Memory B cell (primary cell): ENCODE measurements at regions not wholly inside any gene's neighbourhood (a gene's known extent, or its start where the extent isn't known, plus 50 kb on each side); places are given as distances from the start of the nearest gene placed in this dataset.
"Not testable (repeated sequence)": the region's sequence is repeated elsewhere in the genome, so short reads cannot be mapped to it uniquely, and the experiment has no call there.

Experiments used
- ATAC-seq: fragments of 150-1000 bp; cut with Tn5 transposase; 2 replicates; pipeline ENCODE4 v1.10.0; 2021; ENCODE audit warnings: low read depth, mild to moderate bottlenecking, moderate library complexity
- DNase-seq, 2 donors: peaks; one replicate each; pipeline ENCODE4 v3.0.0; 2022; ENCODE audit warnings: low spot score in 2 of 2
- H3K27ac Mint-ChIP-seq: one replicate; pipeline ENCODE4 v1.8.0; 2022; ENCODE audit warnings: mild to moderate bottlenecking, moderate library complexity, mixed read lengths
- H3K27me3 Mint-ChIP-seq: one replicate; pipeline ENCODE4 v1.8.0; 2022; ENCODE audit warnings: mixed read lengths
- H3K36me3 Mint-ChIP-seq: one replicate; pipeline ENCODE4 v1.8.0; 2022; ENCODE audit warnings: mild to moderate bottlenecking, mixed read lengths
- H3K4me1 Mint-ChIP-seq: one replicate; pipeline ENCODE4 v1.8.0; 2022; ENCODE audit warnings: mixed read lengths
- H3K4me3 Mint-ChIP-seq: one replicate; pipeline ENCODE4 v1.8.0; 2022; ENCODE audit warnings: mild to moderate bottlenecking, moderate library complexity, mixed read lengths
- H3K9me3 Mint-ChIP-seq: one replicate; pipeline ENCODE4 v1.8.0; 2022; ENCODE audit warnings: mixed read lengths

DNA sequence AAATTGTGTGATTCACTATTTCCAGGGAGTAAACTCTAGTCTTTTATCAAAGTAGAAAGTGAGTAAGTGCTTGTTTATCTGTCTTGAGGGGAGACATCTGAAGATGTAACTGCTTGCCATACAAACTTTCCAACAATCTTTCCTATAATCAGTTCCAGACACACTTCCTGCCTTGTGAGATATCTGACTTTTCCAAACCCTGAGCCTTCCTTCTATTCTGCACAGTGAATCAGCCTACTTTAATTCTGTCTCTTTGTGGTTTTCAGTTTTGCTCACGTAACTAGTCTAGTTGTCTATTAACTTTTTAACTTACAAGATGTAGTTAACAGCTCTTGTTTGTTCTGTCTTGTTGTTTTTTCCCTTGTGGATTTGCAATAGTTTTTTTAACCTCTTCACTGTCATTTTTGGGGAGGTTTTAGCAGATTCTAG, 947.8 kb downstream of the C4orf33 start:
- Mint-ChIP-seq H3K27me3 (no peaks in the 10 kb centered on the region), H3K27ac (no peak overlapping the region), H3K36me3 (no peaks in the 10 kb centered on the region), H3K9me3 (no peaks in the 10 kb centered on the region), H3K4me1 (no peaks in the 10 kb centered on the region), H3K4me3 (no peak overlapping the region)
- ATAC-seq (no peak), DNase-seq (no peak)

DNA sequence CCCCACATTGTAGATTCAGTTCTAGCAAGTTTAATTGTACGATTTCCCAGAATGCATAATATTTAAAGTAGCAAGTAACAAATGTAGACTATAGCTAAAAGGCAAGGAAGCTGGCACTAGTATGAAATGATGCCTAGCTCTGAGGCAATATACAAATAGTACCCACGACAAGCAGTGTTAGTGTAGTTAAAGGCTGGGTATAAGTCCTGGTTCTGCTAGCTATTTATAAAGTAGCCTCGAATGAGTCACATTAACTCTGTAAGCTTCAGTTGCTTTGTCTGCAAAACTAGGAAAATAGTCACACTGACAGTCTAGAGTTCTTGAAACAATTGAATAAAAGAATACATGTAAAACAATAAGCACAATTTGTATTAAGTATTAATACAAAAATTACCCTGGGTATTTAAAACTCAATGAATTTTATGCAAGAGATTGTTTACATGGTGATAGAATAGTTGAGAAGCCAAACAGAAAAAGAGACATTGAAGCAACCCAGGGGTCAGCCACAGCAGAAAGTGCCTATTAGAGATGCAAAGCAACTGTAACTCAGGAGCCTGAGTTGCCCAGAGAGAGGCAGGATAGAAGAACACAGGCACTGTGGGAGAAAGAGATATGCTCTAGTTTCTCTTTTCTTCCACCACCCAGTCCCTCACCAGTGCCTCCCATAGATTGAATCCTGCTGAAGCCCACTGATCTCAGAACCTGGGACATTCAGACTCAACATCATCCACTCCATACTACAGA, 949.0 kb downstream of the C4orf33 start:
- Mint-ChIP-seq H3K27ac (no peak overlapping the region), H3K4me1 (no peaks in the 10 kb centered on the region), H3K4me3 (no peak overlapping the region), H3K27me3 (no peaks in the 10 kb centered on the region), H3K36me3 (no peaks in the 10 kb centered on the region), H3K9me3 (no peaks in the 10 kb centered on the region)
- DNase-seq (no peak), ATAC-seq (no peak)

DNA sequence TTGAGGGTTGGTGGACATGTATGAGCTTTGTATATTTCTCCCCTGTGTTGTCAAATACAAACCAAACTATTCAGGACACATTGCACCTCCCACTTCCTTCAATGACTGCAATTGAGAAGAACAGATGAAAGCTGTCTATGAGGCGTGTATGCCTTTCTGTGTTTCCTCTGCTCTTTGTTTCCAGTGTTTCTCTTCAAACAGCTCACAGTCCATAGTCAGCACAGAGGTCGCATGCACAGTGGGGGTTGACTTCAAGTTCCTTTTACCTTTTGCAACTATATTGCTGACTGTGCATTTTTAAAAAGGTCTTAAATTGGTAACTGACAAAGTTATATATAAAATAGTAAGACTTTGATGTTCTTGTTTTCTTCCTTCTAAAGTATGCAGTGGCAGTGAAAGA, 957.8 kb downstream of the C4orf33 start:
- Mint-ChIP-seq H3K36me3 (no peaks in the 10 kb centered on the region), H3K27ac (no peak overlapping the region), H3K4me3 (no peak overlapping the region), H3K27me3 (no peaks in the 10 kb centered on the region), H3K4me1 (no peaks in the 10 kb centered on the region), H3K9me3 (peaks cover 6% of the 10 kb centered on the region)
- ATAC-seq: no peak
- no peak for DNase-seq

DNA sequence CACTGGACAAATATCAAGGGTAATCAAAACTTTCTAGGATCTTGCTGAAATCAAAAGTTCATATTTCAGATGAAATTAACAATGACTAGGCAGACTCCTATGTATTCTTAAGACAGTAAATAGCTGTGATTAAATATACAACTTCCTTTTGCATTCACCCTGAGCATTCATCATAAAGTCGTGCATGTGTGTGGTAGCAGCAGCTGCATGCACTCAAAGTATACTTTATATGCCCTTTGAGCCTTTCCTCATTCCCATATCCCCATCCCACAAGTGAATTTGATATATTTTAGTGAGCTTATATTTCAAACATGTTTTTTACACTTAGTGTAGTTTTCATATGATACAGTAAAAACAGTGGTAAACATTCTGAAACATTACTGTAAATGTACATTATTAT, 959.0 kb downstream of the C4orf33 start:
- Mint-ChIP-seq H3K9me3 (peaks cover 6% of the 10 kb centered on the region), H3K4me1 (no peaks in the 10 kb centered on the region), H3K36me3 (no peaks in the 10 kb centered on the region), H3K27ac (no peak overlapping the region), H3K4me3 (no peak overlapping the region), H3K27me3 (no peaks in the 10 kb centered on the region)
- ATAC-seq (no peak), DNase-seq (no peak)

DNA sequence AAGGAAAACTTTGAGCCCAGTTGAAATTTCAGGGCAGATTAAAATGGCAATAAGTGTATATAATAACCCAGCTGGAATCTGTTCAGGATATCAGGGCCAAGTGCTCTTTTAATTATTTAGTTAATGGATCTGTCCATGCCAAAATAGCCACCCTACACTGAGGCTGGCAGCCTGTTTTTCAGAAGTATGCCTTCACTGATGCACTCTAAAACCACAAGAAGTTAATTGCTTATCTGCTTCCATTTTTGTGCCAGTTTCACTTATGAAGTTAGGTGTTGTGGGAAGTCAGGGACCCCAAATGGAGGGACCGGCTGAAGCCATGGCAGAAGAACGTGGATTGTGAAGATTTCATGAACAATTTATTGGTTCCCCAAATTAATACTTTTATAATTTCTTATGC, 960.3 kb downstream of the C4orf33 start:
- Mint-ChIP-seq H3K4me3 (no peak overlapping the region), H3K36me3 (no peaks in the 10 kb centered on the region), H3K9me3 (peaks cover 7% of the 10 kb centered on the region), H3K4me1 (no peaks in the 10 kb centered on the region), H3K27me3 (no peaks in the 10 kb centered on the region), H3K27ac (no peak overlapping the region)
- ATAC-seq (no peak), DNase-seq (no peak)

DNA sequence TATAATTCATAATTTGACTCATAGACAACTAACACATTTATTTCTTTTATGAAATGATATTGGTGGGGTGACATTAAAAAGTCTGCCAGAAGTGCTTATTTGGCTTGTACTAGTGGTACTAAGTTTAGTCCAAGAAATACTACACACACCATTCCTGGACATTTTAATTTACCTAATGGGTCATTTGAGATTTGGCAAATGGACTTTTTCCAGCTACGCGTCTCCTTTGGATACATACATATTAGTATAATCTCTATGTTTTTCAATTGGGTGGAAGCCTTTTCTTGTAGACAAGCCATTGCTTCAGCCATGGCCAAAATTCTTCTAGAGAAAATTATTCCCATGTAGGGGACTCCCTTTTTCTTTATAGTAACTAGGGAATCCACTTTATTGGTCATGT, 968.5 kb downstream of the C4orf33 start:
- H3K36me3 Mint-ChIP-seq: no peaks in the 10 kb centered on the region
- H3K27me3 Mint-ChIP-seq: no peaks in the 10 kb centered on the region
- ATAC-seq (no peak), DNase-seq (no peak)
- H3K4me1 Mint-ChIP-seq: no peaks in the 10 kb centered on the region
- H3K9me3 Mint-ChIP-seq: peaks cover 2% of the 10 kb centered on the region
- H3K4me3 Mint-ChIP-seq: no peak overlapping the region
- H3K27ac Mint-ChIP-seq: no peak overlapping the region

DNA sequence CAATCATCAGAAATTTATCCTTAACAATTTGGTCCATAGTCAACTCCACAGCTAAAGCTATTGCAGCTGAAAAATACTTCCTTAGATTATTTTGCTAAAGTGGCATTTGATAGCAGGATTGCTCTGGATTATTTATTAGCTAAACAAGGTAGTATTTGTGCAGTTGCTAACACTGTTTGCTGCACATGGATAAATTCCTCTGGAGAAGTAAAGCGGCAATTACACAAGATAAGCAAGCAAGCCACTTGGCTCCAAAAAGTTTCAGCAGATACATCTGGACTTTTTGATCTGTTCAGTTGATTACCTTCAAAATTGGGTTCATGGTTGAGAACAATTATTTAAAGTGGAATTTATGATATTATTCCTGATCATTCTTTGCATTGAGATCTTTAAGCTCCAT, 971.5 kb downstream of the C4orf33 start:
- H3K4me3 Mint-ChIP-seq: no peak overlapping the region
- H3K27me3 Mint-ChIP-seq: no peaks in the 10 kb centered on the region

DNA sequence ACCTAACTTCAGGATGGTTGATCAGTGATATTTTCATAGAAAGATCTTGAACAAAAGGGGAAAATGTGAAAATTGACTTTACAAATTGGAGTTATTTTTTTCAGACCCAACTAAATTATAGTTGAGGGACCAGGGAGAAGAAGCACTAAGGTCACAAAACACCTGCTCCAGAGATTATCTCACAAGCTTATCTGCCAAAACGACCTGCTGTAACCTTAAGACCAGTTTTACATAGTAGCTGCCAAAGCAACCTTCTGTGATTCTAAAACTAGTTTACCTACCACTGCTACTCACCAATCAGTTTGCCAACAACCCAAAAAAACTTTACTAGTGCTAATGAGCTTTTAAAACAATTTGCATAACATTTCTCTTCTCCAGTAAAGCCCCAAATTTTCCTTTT, 972.1 kb downstream of the C4orf33 start:
- no peaks in the 10 kb centered on the region for H3K27me3 Mint-ChIP-seq
- ATAC-seq (no peak), DNase-seq (no peak)
- no peaks in the 10 kb centered on the region for H3K9me3 Mint-ChIP-seq
- no peaks in the 10 kb centered on the region for H3K36me3 Mint-ChIP-seq
- no peak overlapping the region for H3K4me3 Mint-ChIP-seq
- H3K4me1 Mint-ChIP-seq: no peaks in the 10 kb centered on the region
- no peak overlapping the region for H3K27ac Mint-ChIP-seq

More for the DNA sequence above, 971.5 kb downstream of the C4orf33 start:
- no peaks in the 10 kb centered on the region for H3K4me1 Mint-ChIP-seq
- ATAC-seq (no peak), DNase-seq (no peak)
- no peaks in the 10 kb centered on the region for H3K9me3 Mint-ChIP-seq
- H3K36me3 Mint-ChIP-seq: no peaks in the 10 kb centered on the region
- H3K27ac Mint-ChIP-seq: no peak overlapping the region

DNA sequence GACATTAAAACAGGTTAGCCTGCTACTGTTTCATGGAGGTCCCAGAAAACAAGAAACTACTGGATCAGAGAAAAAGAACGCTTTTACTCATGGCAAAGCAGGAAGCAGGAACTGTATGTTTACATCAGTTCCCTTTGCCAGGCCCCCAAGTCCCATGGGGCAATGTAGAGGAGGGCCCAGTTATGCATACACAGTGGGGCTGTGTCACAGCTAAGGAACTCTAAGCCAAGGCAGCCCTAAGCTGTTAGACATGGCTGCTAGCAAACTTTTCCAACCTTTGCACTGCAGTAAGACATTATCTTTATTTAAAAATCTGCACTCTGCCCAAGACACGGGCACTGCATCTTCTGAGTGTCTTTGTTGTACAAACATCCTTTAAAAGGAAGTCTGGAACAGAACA, 975.8 kb downstream of the C4orf33 start:
- no peaks in the 10 kb centered on the region for H3K9me3 Mint-ChIP-seq
- DNase-seq (no peak), ATAC-seq (no peak)
- no peaks in the 10 kb centered on the region for H3K4me1 Mint-ChIP-seq
- H3K27me3 Mint-ChIP-seq: no peaks in the 10 kb centered on the region
- H3K36me3 Mint-ChIP-seq: no peaks in the 10 kb centered on the region
- no peak overlapping the region for H3K4me3 Mint-ChIP-seq
- H3K27ac Mint-ChIP-seq: no peak overlapping the region

DNA sequence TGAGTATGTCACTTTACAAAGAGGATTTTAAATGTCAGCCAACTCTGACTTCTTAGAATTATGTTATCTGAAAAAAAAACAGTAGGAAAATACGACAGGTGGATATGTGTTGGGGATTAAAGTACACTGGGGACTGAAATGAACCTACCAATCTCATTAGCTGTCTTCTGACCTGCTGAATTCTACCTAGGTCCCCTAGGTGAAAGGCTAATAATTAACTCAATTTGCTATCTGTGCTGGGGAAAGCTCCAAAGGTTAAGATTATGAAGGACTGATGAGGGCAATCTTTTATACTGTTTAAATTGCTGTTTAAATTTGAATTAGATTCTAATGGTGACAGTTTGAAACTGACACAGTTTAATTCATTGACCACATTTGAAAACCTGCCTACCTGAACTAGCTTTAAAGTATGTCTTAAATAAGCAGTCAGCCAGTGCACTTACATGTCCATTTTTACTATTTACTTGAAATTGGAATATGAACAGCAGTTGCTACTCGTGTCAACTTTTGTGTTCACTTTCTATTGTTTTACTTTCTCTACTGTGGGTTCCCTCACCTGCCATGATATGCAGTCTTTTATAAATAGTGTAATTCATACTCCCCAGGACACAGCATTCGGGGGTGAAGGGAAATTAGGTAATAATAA, 977.3 kb downstream of the C4orf33 start:
- no peaks in the 10 kb centered on the region for H3K4me1 Mint-ChIP-seq

DNA sequence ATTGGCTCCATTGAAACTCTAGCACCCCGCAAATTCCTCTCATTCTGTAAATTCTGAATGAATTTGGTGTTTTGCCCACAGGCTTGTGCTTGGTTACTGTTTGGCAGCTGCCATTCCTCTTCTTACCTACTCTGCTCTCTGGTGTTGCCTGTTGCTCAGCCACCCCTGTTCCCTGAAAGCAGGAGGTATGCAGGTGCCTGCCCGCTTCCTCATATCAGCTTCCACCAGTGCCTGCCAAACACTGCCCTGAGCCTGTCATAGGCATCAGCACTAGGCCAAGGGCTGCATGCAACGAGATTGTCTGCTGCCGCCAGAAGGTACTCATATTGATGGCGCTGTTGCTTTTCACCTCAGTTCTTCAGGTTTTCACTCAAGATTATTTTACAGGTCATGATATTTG, 978.1 kb downstream of the C4orf33 start:
- H3K27ac Mint-ChIP-seq: no peak overlapping the region
- DNase-seq: no peak
- ATAC-seq: no peak
- H3K27me3 Mint-ChIP-seq: no peaks in the 10 kb centered on the region
- no peaks in the 10 kb centered on the region for H3K4me1 Mint-ChIP-seq
- H3K9me3 Mint-ChIP-seq: no peaks in the 10 kb centered on the region
- no peak overlapping the region for H3K4me3 Mint-ChIP-seq
- H3K36me3 Mint-ChIP-seq: no peaks in the 10 kb centered on the region

More for the DNA sequence above, 977.3 kb downstream of the C4orf33 start:
- Mint-ChIP-seq H3K36me3 (no peaks in the 10 kb centered on the region), H3K9me3 (no peaks in the 10 kb centered on the region), H3K27ac (no peak overlapping the region), H3K27me3 (no peaks in the 10 kb centered on the region), H3K4me3 (no peak overlapping the region)
- ATAC-seq (no peak), DNase-seq (no peak)

DNA sequence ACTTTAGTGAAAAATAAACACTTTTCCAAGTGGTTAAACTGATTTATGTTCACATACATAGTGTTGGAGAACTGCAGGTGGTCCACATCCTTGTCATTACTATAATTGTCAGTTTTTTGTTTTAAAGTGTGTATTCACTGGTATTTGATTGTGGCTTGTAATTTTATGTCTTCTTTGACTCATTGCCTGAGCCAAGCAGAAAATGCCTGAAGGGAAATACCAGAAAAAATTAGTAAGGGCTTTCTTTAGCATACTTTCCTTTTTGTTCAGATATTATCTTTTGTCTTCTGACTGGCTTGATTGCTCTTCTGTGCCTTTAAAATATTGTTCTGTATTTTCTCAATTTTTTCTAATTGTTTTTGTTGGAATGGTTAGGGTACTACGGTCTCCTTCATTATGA, 981.3 kb downstream of the C4orf33 start:
- H3K27me3 Mint-ChIP-seq: no peaks in the 10 kb centered on the region
- DNase-seq: no peak
- H3K4me3 Mint-ChIP-seq: no peak overlapping the region
- no peak overlapping the region for H3K27ac Mint-ChIP-seq
- H3K9me3 Mint-ChIP-seq: no peaks in the 10 kb centered on the region
- H3K36me3 Mint-ChIP-seq: no peaks in the 10 kb centered on the region
- no peaks in the 10 kb centered on the region for H3K4me1 Mint-ChIP-seq
- no peak for ATAC-seq

DNA sequence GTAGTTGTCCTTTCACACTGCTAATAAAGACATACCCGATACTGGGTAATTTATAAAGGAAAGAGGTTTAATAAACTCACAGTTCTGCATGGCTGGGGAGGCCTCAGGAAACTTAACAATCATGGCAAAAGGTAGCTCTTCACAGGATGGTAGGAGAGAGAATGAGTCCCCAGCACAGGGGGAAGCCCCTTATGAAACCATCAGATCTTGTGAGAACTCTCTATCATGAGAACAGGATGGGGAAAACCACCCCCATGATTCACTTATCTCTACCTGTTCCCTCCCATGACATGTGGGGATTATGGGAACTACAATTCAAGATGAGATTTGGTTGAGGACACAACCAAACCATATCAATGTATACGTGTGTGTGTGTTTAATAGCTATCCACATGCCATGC, 983.1 kb downstream of the C4orf33 start:
- not testable (repeated sequence) for H3K4me3 Mint-ChIP-seq, H3K36me3 Mint-ChIP-seq, H3K27ac Mint-ChIP-seq, ATAC-seq, H3K9me3 Mint-ChIP-seq, DNase-seq, H3K27me3 Mint-ChIP-seq, H3K4me1 Mint-ChIP-seq

DNA sequence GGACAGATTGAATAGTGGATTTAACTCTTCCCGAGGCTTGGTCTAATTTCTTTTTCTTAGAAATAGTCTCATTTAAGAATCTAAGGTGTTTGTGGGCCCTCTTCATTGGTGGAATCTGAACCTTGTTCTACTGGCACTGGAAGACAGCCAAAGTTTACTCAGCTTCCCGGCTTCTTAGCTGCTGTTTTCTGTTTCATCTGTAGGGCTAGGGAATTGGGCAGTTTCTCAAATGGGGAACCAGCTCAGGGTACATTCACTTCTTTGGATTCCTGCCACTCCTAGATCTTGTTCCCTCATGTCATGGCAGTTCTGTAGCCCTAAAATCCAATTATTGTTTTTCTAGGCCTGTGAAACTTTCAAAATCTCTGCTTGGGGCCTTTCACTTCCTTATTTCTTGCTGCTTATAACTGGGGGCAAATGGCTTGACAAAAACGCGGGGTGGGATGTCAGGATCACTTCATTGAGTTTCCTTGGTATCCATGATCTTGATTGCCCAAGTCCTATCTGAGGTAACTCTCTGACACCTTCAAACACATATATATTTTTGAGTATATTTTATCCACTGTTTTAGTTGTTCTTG, 985.0 kb downstream of the C4orf33 start:
- Mint-ChIP-seq H3K27ac (no peak overlapping the region), H3K4me1 (no peaks in the 10 kb centered on the region), H3K27me3 (no peaks in the 10 kb centered on the region), H3K36me3 (no peaks in the 10 kb centered on the region), H3K4me3 (no peak overlapping the region), H3K9me3 (no peaks in the 10 kb centered on the region)
- ATAC-seq (no peak), DNase-seq (no peak)

DNA sequence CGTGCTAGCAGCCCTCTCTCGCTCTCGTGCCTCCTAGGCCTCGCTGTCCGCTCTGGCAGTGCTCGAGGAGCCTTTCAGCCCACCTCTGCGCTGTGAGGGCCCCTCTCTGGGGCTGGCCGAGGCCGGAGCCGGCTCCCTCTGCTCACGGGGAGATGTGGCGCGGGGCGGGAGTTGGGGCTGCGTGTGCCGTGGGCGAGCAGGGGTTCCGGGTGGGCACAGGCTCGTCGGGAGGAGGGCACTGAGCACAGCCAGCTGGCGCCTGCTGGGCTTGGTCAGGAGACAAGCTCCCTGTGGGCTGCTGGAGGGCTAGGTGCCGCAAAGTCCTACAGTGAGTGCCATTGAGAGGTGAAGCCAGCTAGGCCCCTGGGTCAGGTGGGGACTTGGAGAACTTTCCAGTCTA, 994.5 kb downstream of the C4orf33 start:
- Mint-ChIP-seq H3K9me3 (no peaks in the 10 kb centered on the region), H3K4me1 (no peaks in the 10 kb centered on the region), H3K4me3 (no peak overlapping the region), H3K27ac (no peak overlapping the region), H3K36me3 (no peaks in the 10 kb centered on the region), H3K27me3 (no peaks in the 10 kb centered on the region)
- no peak for ATAC-seq
- DNase-seq: no peak
